ENCODE measurements at regions not wholly inside any gene's neighbourhood (a gene's known extent, or its start where the extent isn't known, plus 50 kb on each side); places are given as distances from the start of the nearest gene placed in this dataset.
"Not testable (repeated sequence)": the region's sequence is repeated elsewhere in the genome, so short reads cannot be mapped to it uniquely, and the experiment has no call there.

DNA sequence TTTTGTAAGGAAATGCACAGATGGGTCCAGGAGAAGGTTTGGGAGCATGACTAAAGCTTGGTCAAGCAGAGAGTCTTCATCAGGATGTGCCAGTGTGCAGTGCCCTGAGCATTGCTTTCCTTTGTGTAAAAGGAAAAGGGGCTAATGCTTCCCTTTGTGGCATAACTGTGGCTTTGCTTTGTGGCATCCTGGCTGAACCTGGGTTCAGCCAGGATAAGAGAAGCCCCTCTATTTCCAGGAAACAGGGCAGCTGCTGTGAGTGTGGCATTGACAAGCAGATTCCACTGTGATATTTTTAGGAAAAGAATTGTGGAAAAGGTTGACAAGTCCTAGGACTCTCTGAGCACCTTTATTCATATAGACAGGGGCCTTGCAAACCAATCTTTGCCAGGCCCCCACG lies 193.4 kb upstream of the CXCL12 start:
- CTCF ChIA-PET, result interaction anchor here (1.1 kb wide), 1 partner anchor 110 kb away, joined by 3 read pairs; no protein-coding TSS in a partner anchor
- DNase-seq (ENCODE audit: low read depth, low spot score), result no peak
- H3K4me3 ChIP-seq (ENCODE audit: low read depth, low read length), result no peak overlapping the region
- TF ChIP-seq, protein P1, sequence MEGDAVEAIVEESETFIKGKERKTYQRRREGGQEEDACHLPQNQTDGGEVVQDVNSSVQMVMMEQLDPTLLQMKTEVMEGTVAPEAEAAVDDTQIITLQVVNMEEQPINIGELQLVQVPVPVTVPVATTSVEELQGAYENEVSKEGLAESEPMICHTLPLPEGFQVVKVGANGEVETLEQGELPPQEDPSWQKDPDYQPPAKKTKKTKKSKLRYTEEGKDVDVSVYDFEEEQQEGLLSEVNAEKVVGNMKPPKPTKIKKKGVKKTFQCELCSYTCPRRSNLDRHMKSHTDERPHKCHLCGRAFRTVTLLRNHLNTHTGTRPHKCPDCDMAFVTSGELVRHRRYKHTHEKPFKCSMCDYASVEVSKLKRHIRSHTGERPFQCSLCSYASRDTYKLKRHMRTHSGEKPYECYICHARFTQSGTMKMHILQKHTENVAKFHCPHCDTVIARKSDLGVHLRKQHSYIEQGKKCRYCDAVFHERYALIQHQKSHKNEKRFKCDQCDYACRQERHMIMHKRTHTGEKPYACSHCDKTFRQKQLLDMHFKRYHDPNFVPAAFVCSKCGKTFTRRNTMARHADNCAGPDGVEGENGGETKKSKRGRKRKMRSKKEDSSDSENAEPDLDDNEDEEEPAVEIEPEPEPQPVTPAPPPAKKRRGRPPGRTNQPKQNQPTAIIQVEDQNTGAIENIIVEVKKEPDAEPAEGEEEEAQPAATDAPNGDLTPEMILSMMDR (IDR thresholded peaks at IDR 0.05; ENCODE audit: insufficient read depth, low read length, missing control alignments), result no peak
- POLR2A ChIA-PET, result no interaction called here

DNA sequence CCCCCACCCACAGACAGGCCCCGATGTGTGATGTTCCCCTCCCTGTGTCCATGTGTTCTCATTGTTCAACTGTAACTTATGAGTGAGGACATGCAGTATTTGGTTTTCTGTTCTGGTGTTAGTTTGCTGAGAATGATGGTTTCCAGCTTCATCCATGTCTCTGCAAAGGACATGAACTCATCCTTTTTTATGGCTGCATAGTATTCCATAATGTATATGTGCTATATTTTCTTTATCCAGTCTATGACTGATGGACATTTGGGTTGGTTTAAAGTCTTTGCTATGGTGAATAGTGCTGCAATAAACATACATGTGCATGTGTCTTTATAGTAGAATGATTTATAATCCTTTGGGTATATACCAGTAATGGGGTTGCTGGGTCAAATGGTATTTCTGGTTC lies 194.1 kb upstream of the CXCL12 start:
- CTCF ChIA-PET, result interaction anchor here (1.1 kb wide), 1 partner anchor 110 kb away, joined by 3 read pairs; no protein-coding TSS in a partner anchor
- POLR2A ChIA-PET; DNase-seq (ENCODE audit: low read depth, low spot score); H3K4me3 ChIP-seq (ENCODE audit: low read depth, low read length): not testable (repeated sequence)

- CTCF ChIA-PET, result interaction anchor here (1.7 kb wide), 1 partner anchor 283 kb away, joined by 5 read pairs; no protein-coding TSS in a partner anchor
- TF ChIP-seq, protein P1 (IDR thresholded peaks at IDR 0.05; ENCODE audit: insufficient read depth, low read length, missing control alignments), result no peak
- H3K4me3 ChIP-seq (ENCODE audit: low read depth, low read length), result no peak overlapping the region
- POLR2A ChIA-PET, result interaction anchor here (1.5 kb wide), 1 partner anchor 12 kb away, joined by 3 read pairs; no protein-coding TSS in a partner anchor
- DNase-seq (ENCODE audit: low read depth, low spot score), result no peak
Measured at GRCh38 chr10:44581996-44582395, 197.1 kb upstream of the CXCL12 start.

DNA sequence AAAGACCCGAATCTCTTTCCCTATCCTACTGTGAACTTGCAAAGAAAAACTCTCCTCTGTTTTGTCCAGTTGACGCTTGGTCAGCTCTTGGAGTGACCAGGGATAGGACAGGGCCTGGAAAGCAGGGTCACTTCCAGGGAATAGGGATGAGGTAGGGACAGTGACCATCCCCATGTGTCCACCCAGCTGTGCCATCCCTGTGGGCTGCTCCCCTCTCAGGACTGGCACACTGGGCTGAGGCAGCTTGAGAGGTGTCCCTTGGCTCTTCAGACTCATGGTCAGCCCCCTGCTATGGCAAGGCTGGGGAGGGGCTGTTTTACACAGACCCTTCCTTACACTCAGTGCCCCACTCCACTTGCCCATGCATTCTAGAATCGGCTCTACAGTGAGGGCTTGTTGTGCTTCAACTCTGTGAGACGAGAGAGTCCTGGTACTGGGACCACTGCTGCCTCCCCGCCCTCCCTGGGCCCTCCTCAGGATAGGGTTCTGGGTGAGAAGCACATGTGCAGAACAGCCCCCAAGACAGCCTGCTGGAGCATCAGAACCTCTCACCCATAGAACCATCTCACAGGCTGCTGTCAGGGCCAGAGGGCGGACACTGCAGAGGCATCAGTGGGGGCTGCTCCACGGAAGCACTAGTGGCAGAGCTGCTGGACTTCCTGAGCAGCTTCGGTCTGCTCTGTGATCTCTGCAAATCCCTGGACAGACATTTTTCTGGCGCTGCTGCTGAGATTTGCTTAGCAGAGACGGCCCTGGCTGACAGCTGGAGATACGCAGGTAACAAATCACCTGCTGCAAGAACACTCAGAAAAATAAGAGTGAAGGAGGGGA lies 202.8 kb upstream of the CXCL12 start:
- POLR2A ChIA-PET, result no interaction called here
- no peak overlapping the region for H3K4me3 ChIP-seq (ENCODE audit: low read depth, low read length)
- CTCF ChIA-PET, result no interaction called here
- TF ChIP-seq, protein P1 (IDR thresholded peaks at IDR 0.05; ENCODE audit: insufficient read depth, low read length, missing control alignments), result no peak
- DNase-seq (ENCODE audit: low read depth, low spot score), result no peak

DNA sequence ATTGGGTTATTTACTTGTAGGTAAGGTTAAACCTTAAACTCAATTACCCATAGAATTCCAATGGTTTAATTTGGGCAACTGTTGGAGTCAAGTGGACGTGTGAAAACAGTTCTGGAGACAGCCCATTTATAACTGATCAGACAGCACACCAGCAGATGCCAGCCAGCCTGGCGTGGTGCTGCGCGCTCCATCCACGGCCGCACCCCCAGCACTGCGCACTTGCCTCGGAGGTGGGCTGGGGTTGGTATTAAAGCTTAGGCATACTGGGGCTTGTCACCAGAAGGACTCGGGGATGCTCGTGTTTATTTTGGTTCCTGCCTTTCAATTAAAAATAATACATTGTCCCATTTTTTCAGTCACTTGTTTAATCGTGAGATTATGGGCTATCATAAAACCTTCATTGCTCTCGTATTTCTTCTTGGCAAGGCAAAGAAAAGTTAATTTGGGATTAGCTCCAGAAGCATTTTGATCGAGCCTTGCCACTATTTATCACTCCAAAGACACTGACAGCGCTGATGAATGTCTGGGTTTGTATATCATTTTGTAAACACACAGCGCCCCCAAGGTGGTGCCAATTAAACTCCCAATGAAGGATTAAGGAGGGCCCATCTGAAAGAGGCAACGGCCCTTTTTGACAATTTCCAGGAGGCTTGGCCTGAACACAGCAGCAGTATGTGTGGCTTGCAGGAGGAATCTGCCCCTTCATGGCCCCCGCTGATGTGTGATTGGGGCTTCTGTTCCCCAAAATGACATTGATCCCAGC lies 204.5 kb upstream of the CXCL12 start:
- H3K4me3 ChIP-seq (ENCODE audit: low read depth, low read length), result no peak overlapping the region
- no peak for DNase-seq (ENCODE audit: low read depth, low spot score)
- TF ChIP-seq, protein P1 (IDR thresholded peaks at IDR 0.05; ENCODE audit: insufficient read depth, low read length, missing control alignments), result no peak
- ChIA-PET POLR2A (no interaction called here), CTCF (interaction anchor here (1.0 kb wide), 1 partner anchor 278 kb away, joined by 3 read pairs; no protein-coding TSS in a partner anchor)

GRCh38 chr10:44589944-44590449 lies 205.1 kb upstream of the CXCL12 start:
- no peak for DNase-seq (ENCODE audit: low read depth, low spot score)
- ChIA-PET POLR2A (no interaction called here), CTCF (interaction anchor here (1.0 kb wide), 1 partner anchor 279 kb away, joined by 3 read pairs; no protein-coding TSS in a partner anchor)
- H3K4me3 ChIP-seq (ENCODE audit: low read depth, low read length), result no peak overlapping the region
- TF ChIP-seq, protein P1 (IDR thresholded peaks at IDR 0.05; ENCODE audit: insufficient read depth, low read length, missing control alignments), result no peak
